Dermis microvascular lymphatic vessel endothelial cell (primary cell): ENCODE measurements at regions not wholly inside any gene's neighbourhood (a gene's known extent, or its start where the extent isn't known, plus 50 kb on each side); places are given as distances from the start of the nearest gene placed in this dataset.

Experiments
- DNase-seq, 2 donors: peaks; one replicate each; pipeline versions ENCODE4 v3.0.0 to v3.0.0-alpha.2; 2010; ENCODE audit warnings: low read depth in 2 of 2

GRCh38 chr12:89893972-89894706, 185.5 kb upstream of the ATP2B1 start:
- no peak for DNase-seq

GRCh38 chr12:89892436-89892835, 183.8 kb upstream of the ATP2B1 start:
- no peak for DNase-seq

- DNase-seq = no peak
Measured at GRCh38 chr12:89891933-89892332, 183.3 kb upstream of the ATP2B1 start.

- no peak for DNase-seq
Measured at GRCh38 chr12:89890161-89890560, 181.5 kb upstream of the ATP2B1 start.

- DNase-seq = no peak
Measured at GRCh38 chr12:89889062-89889461, 180.4 kb upstream of the ATP2B1 start.

GRCh38 chr12:89884952-89885351, 176.3 kb upstream of the ATP2B1 start:
- no peak for DNase-seq

GRCh38 chr12:89884416-89884898, 175.8 kb upstream of the ATP2B1 start:
- DNase-seq = no peak

- peak; percentile 59 to 67 for DNase-seq
Measured at GRCh38 chr12:89883630-89884389, 175.2 kb upstream of the ATP2B1 start.

GRCh38 chr12:89882792-89883191, 174.2 kb upstream of the ATP2B1 start:
- DNase-seq = no peak

GRCh38 chr12:89882050-89882449, 173.4 kb upstream of the ATP2B1 start:
- DNase-seq = no peak

GRCh38 chr12:89880690-89881350, 172.2 kb upstream of the ATP2B1 start:
- DNase-seq = no peak

GRCh38 chr12:89879766-89880165, 171.1 kb upstream of the ATP2B1 start:
- DNase-seq = no peak

- DNase-seq = no peak
Measured at GRCh38 chr12:89878950-89879349, 170.3 kb upstream of the ATP2B1 start.

- no peak for DNase-seq
Measured at GRCh38 chr12:89878327-89878726, 169.7 kb upstream of the ATP2B1 start.

GRCh38 chr12:89877671-89878070, 169.0 kb upstream of the ATP2B1 start:
- DNase-seq = no peak

GRCh38 chr12:89877136-89877535, 168.5 kb upstream of the ATP2B1 start:
- no peak for DNase-seq

- DNase-seq = no peak
Measured at GRCh38 chr12:89875809-89876208, 167.2 kb upstream of the ATP2B1 start.

- DNase-seq = no peak
Measured at GRCh38 chr12:89875225-89875624, 166.6 kb upstream of the ATP2B1 start.

- DNase-seq = no peak
Measured at GRCh38 chr12:89874146-89874545, 165.5 kb upstream of the ATP2B1 start.

GRCh38 chr12:89873745-89874144, 165.1 kb upstream of the ATP2B1 start:
- peak in 1 of 2 donors; percentile 61 for DNase-seq

GRCh38 chr12:89872922-89873630, 164.4 kb upstream of the ATP2B1 start:
- DNase-seq = no peak
